H9 (cell line): ENCODE measurements at regions not wholly inside any gene's neighbourhood (a gene's known extent, or its start where the extent isn't known, plus 50 kb on each side); places are given as distances from the start of the nearest gene placed in this dataset.
"Not testable (repeated sequence)": the region's sequence is repeated elsewhere in the genome, so short reads cannot be mapped to it uniquely, and the experiment has no call there.

ENCODE experiments used
- DNase-seq: peaks from one replicate; pipeline ENCODE4 v3.0.0-alpha.2; 2017
- H2AFZ ChIP-seq: one replicate; pipeline ENCODE4 v1.6.1; 2013; ENCODE audit warnings: mild to moderate bottlenecking, low read length, control low read depth, moderate library complexity
- H2AK5ac ChIP-seq: 2 replicates; pipeline ENCODE4 v1.6.1; 2013; ENCODE audit warnings: low read length, control low read depth, mixed read lengths; ENCODE audit not compliant: insufficient read length
- H2BK120ac ChIP-seq: one replicate; pipeline ENCODE4 v1.6.1; 2013; ENCODE audit warnings: low read depth, mild to moderate bottlenecking, low read length, control low read depth, inconsistent platforms; ENCODE audit not compliant: poor library complexity, severe bottlenecking
- H2BK12ac ChIP-seq: 2 replicates; pipeline ENCODE4 v1.6.1; 2013; ENCODE audit warnings: low read length, control low read depth, mixed read lengths, low read depth; ENCODE audit not compliant: insufficient read length
- H2BK15ac ChIP-seq: 2 replicates; pipeline ENCODE4 v1.6.1; 2013; ENCODE audit warnings: low read depth, low read length, control low read depth
- H2BK20ac ChIP-seq: one replicate; pipeline ENCODE4 v1.6.1; 2013; ENCODE audit warnings: low read depth, mild to moderate bottlenecking, low read length, control low read depth, inconsistent platforms; ENCODE audit not compliant: poor library complexity, severe bottlenecking
- H2BK5ac ChIP-seq: 2 replicates; pipeline ENCODE4 v1.6.1; 2013; ENCODE audit warnings: low read length, control low read depth, mixed read lengths; ENCODE audit not compliant: insufficient read length
- H3K14ac ChIP-seq: 2 replicates; pipeline ENCODE4 v1.6.1; 2013; ENCODE audit warnings: low read length, control low read depth; ENCODE audit not compliant: insufficient read depth
- H3K18ac ChIP-seq: 2 replicates; pipeline ENCODE4 v1.6.1; 2013; ENCODE audit warnings: low read depth, mild to moderate bottlenecking, mixed read lengths, low read length, control low read depth; ENCODE audit not compliant: insufficient read length
- H3K23ac ChIP-seq: 2 replicates; pipeline ENCODE4 v1.6.1; 2013; ENCODE audit warnings: low read length, control low read depth, mixed read lengths, low read depth; ENCODE audit not compliant: insufficient read length
- H3K23me2 ChIP-seq: 2 replicates; pipeline ENCODE4 v1.6.1; 2013; ENCODE audit warnings: low read depth, mild to moderate bottlenecking, mixed read lengths, low read length, control low read depth; ENCODE audit not compliant: insufficient read length, poor library complexity, severe bottlenecking
- H3K27ac ChIP-seq: 2 replicates; pipeline ENCODE4 v1.5.1; 2013; ENCODE audit warnings: low read length, control low read depth, mixed read lengths, low read depth; ENCODE audit not compliant: insufficient read length
- H3K27me3 ChIP-seq: 2 replicates; pipeline ENCODE4 v1.6.1; 2013; ENCODE audit warnings: low read length, control low read depth, inconsistent platforms; ENCODE audit not compliant: insufficient read depth
- H3K4ac ChIP-seq: 2 replicates; pipeline ENCODE4 v1.6.1; 2013; ENCODE audit warnings: low read depth, mild to moderate bottlenecking, control low read depth, inconsistent platforms, low read length, moderate library complexity
- H3K4me1 ChIP-seq: 2 replicates; pipeline ENCODE4 v1.6.1; 2013; ENCODE audit warnings: low read length, control low read depth, inconsistent platforms; ENCODE audit not compliant: insufficient read depth
- H3K4me2 ChIP-seq: 2 replicates; pipeline ENCODE4 v1.6.1; 2013; ENCODE audit warnings: low read length, control low read depth, mixed read lengths; ENCODE audit not compliant: insufficient read length, insufficient read depth
- H3K56ac ChIP-seq: 2 replicates; pipeline ENCODE4 v1.6.1; 2013; ENCODE audit warnings: low read depth, mild to moderate bottlenecking, mixed read lengths, low read length, control low read depth; ENCODE audit not compliant: insufficient read length
- H3K79me1 ChIP-seq: 2 replicates; pipeline ENCODE4 v1.6.1; 2013; ENCODE audit warnings: low read depth, mild to moderate bottlenecking, moderate library complexity, low read length, control low read depth, inconsistent platforms; ENCODE audit not compliant: insufficient read depth, poor library complexity, severe bottlenecking
- H3K79me2 ChIP-seq: 2 replicates; pipeline ENCODE4 v1.6.1; 2013; ENCODE audit warnings: low read length, control low read depth, inconsistent platforms; ENCODE audit not compliant: insufficient read depth
- H3K9ac ChIP-seq: 2 replicates; pipeline ENCODE4 v1.6.1; 2013; ENCODE audit warnings: low read length, control low read depth, mixed read lengths; ENCODE audit not compliant: insufficient read length; ENCODE audit errors: extremely low read depth
- H3K9me3 ChIP-seq: one replicate; pipeline ENCODE4 v1.6.1; 2013; ENCODE audit warnings: low read depth, low read length, inconsistent platforms; ENCODE audit not compliant: control insufficient read depth
- H3T11ph ChIP-seq: one replicate; pipeline ENCODE4 v1.6.1; 2013; ENCODE audit warnings: mild to moderate bottlenecking, low read length, control low read depth, inconsistent platforms
- H4K20me1 ChIP-seq: one replicate; pipeline ENCODE4 v1.6.1; 2013; ENCODE audit not compliant: control insufficient read depth, insufficient read length, insufficient read depth
- H4K5ac ChIP-seq: 2 replicates; pipeline ENCODE4 v1.6.1; 2013; ENCODE audit warnings: low read depth, mild to moderate bottlenecking, mixed read lengths, low read length, control low read depth; ENCODE audit not compliant: insufficient read length
- H4K8ac ChIP-seq: replicated peaks from 2 replicates; pipeline ENCODE4 v1.6.1; 2013; ENCODE audit warnings: low read length, control low read depth, mixed read lengths, low read depth; ENCODE audit not compliant: insufficient read length
- H4K91ac ChIP-seq: 2 replicates; pipeline ENCODE4 v1.6.1; 2013; ENCODE audit warnings: low read depth, mild to moderate bottlenecking, moderate library complexity, mixed read lengths, low read length, control low read depth; ENCODE audit not compliant: insufficient read length
- H3K27ac Mint-ChIP-seq, 3 experiments: 2 replicates in 2 of 3; 3 replicates in 1 of 3; pipeline ENCODE4 v1.8.0; 2020 to 2021; ENCODE audit warnings: mixed read lengths in 3 of 3, mild to moderate bottlenecking in 1 of 3, moderate library complexity in 1 of 3
- H3K27me3 Mint-ChIP-seq: 2 replicates; pipeline ENCODE4 v1.8.0; 2021; ENCODE audit warnings: low read depth, mild to moderate bottlenecking, moderate library complexity, mixed read lengths
- H3K36me3 Mint-ChIP-seq, 3 experiments: 2 replicates in 2 of 3; 3 replicates in 1 of 3; pipeline ENCODE4 v1.8.0; 2020 to 2021; ENCODE audit warnings: low read depth in 3 of 3, mixed read lengths in 3 of 3; ENCODE audit not compliant: insufficient read depth in 1 of 3
- H3K4me1 Mint-ChIP-seq, 2 experiments: 2 replicates each; pipeline ENCODE4 v1.8.0; 2020; ENCODE audit warnings: mixed read lengths in 2 of 2
- H3K4me3 Mint-ChIP-seq, 2 experiments: 2 replicates in 1 of 2; 3 replicates in 1 of 2; pipeline ENCODE4 v1.8.0; 2020 to 2021; ENCODE audit warnings: mild to moderate bottlenecking in 2 of 2, mixed read lengths in 2 of 2, moderate library complexity in 1 of 2
- H3K9me3 Mint-ChIP-seq, 2 experiments: 2 replicates in 1 of 2; 3 replicates in 1 of 2; pipeline ENCODE4 v1.8.0; 2020; ENCODE audit warnings: mild to moderate bottlenecking in 2 of 2, mixed read lengths in 2 of 2, moderate library complexity in 1 of 2
- WGBS: extraction: QIAGEN DNeasy Blood & Tissue Kit; methylation state at CpG from one replicate; pipeline ENCODE4 v1.1.7; 2013; ENCODE audit warnings: missing lambda C conversion rate, low lambda C conversion rate, mixed read lengths; ENCODE audit not compliant: insufficient read length; ENCODE audit errors: extremely low coverage; 5-methylcytosine and 5-hydroxymethylcytosine counted together

GRCh38 chr22:21282646-21283045 lies 100.9 kb upstream of the RIMBP3B start:
- not testable (repeated sequence) for H3K4me3 Mint-ChIP-seq, H2BK120ac ChIP-seq, H3K36me3 Mint-ChIP-seq, H3K79me2 ChIP-seq, H3K23me2 ChIP-seq, H3K4ac ChIP-seq, H3K56ac ChIP-seq, H2BK12ac ChIP-seq, H3K4me2 ChIP-seq, H3K14ac ChIP-seq, H4K91ac ChIP-seq, H3K79me1 ChIP-seq, H2AFZ ChIP-seq, H3T11ph ChIP-seq, H3K9me3 Mint-ChIP-seq, H2AK5ac ChIP-seq, H3K27ac Mint-ChIP-seq, H3K9ac ChIP-seq, H3K4me1 Mint-ChIP-seq, H4K20me1 ChIP-seq, H3K18ac ChIP-seq, H2BK15ac ChIP-seq, H3K27me3 Mint-ChIP-seq, H3K4me1 ChIP-seq, H3K9me3 ChIP-seq, DNase-seq, H2BK20ac ChIP-seq, H3K23ac ChIP-seq, H2BK5ac ChIP-seq, H3K27me3 ChIP-seq, H4K8ac ChIP-seq, H4K5ac ChIP-seq, H3K27ac ChIP-seq
- WGBS, result no CpG with 5 or more reads among the region's 10 CpGs

GRCh38 chr22:21293702-21294101 lies 89.8 kb upstream of the RIMBP3B start:
- no CpG with 5 or more reads among the region's 6 CpGs for WGBS
- DNase-seq, H4K5ac ChIP-seq, H3K4me1 Mint-ChIP-seq, H3K18ac ChIP-seq, H3T11ph ChIP-seq, H2AK5ac ChIP-seq, H4K91ac ChIP-seq, H3K4me2 ChIP-seq, H2BK20ac ChIP-seq, H3K27me3 ChIP-seq, H3K4ac ChIP-seq, H3K79me1 ChIP-seq, H3K23me2 ChIP-seq, H3K27me3 Mint-ChIP-seq, H4K20me1 ChIP-seq, H3K79me2 ChIP-seq, H3K4me1 ChIP-seq, H2BK12ac ChIP-seq, H3K23ac ChIP-seq, H3K4me3 Mint-ChIP-seq, H3K9me3 Mint-ChIP-seq, H3K9me3 ChIP-seq, H4K8ac ChIP-seq, H2AFZ ChIP-seq, H2BK15ac ChIP-seq, H3K9ac ChIP-seq, H3K27ac ChIP-seq, H3K14ac ChIP-seq, H3K36me3 Mint-ChIP-seq, H2BK5ac ChIP-seq, H2BK120ac ChIP-seq, H3K56ac ChIP-seq, H3K27ac Mint-ChIP-seq: not testable (repeated sequence)
